Breast epithelium (tissue), 4 donors: ENCODE measurements at regions not wholly inside any gene's neighbourhood (a gene's known extent, or its start where the extent isn't known, plus 50 kb on each side); places are given as distances from the start of the nearest gene placed in this dataset.

Experiments
- DNase-seq, 2 donors: peaks; one replicate each; pipeline ENCODE4 v3.0.0-alpha.2; 2019; ENCODE audit warnings: low spot score in 2 of 2
- H3K27ac ChIP-seq, 2 donors: fragments of 200-600 bp; sonication (generic) in 1 of 2; one replicate each; pipeline ENCODE4 v1.5.1; 2016 to 2019; ENCODE audit warnings: mild to moderate bottlenecking in 1 of 2
- H3K27me3 ChIP-seq, 2 donors: fragments of 200-600 bp; sonication (generic) in 1 of 2; one replicate each; pipeline versions ENCODE4 v1.5.1 to v1.6.0; 2017 to 2019; ENCODE audit warnings: control low read depth in 1 of 2, mild to moderate bottlenecking in 1 of 2
- H3K36me3 ChIP-seq: fragments of 200-600 bp; one replicate; pipeline ENCODE4 v1.5.1; 2019
- H3K4me1 ChIP-seq, 2 donors: fragments of 200-600 bp; sonication (generic); one replicate each; pipeline ENCODE4 v1.5.1; 2016 to 2019; ENCODE audit warnings: control low read depth in 1 of 2
- H3K4me3 ChIP-seq, 3 donors: fragments of 200-600 bp; sonication (generic); 1 replicate in 2 of 3; 2 replicates in 1 of 3; pipeline ENCODE4 v1.5.1; 2016 to 2019; ENCODE audit warnings: mild to moderate bottlenecking in 3 of 3, moderate library complexity in 2 of 3
- H3K9me3 ChIP-seq, 2 donors: fragments of 200-600 bp; sonication (generic) in 1 of 2; one replicate each; pipeline ENCODE4 v1.5.1; 2016 to 2019; ENCODE audit warnings: control low read depth in 1 of 2
- CTCF ChIP-seq, 3 donors: fragments of 450-650 bp; IDR thresholded peaks; one replicate each; pipeline ENCODE4 v1.5.1; 2016 to 2017; ENCODE audit warnings: antibody characterized with exemption in 3 of 3, mild to moderate bottlenecking in 3 of 3, moderate library complexity in 3 of 3
- POLR2A ChIP-seq: fragments of 450-650 bp; IDR thresholded peaks from one replicate; pipeline ENCODE4 v1.6.1; 2016; ENCODE audit warnings: antibody characterized with exemption, mild to moderate bottlenecking, moderate library complexity
- POLR2AphosphoS5 ChIP-seq, 3 donors: sonication (generic); formaldehyde crosslinking; IDR thresholded peaks; one replicate each; pipeline ENCODE4 v1.6.1; 2017; ENCODE audit warnings: antibody characterized with exemption in 3 of 3
- intact Hi-C: fragments of 100-400 bp; cut with DNase I; formaldehyde crosslinking; loops from one replicate; pipeline ENCODE4 v1.15.1; 2023; ENCODE audit warnings: low total_unique reads

- DNase-seq: no peak
- TF ChIP-seq CTCF (IDR thresholded peaks at IDR 0.05): no peak
- no peak for TF ChIP-seq POLR2A
- no peak for TF ChIP-seq POLR2AphosphoS5 (IDR thresholded peaks at IDR 0.05)
- no peaks in the 10 kb centered on the region for H3K9me3 ChIP-seq
- H3K4me3 ChIP-seq: no peak overlapping the region
- H3K4me1 ChIP-seq: no peaks in the 10 kb centered on the region
- intact Hi-C loops: no loop called here
- H3K27me3 ChIP-seq: no peaks in the 10 kb centered on the region
- no peaks in the 10 kb centered on the region for H3K36me3 ChIP-seq
- no peak overlapping the region for H3K27ac ChIP-seq
These were observed 150.5 kb downstream of the PTPN20 start for GRCh38 chr10:47061776-47062175.

GRCh38 chr10:47062441-47063200 is 151.4 kb downstream of the PTPN20 start:
- no peaks in the 10 kb centered on the region for H3K4me1 ChIP-seq
- H3K36me3 ChIP-seq: no peaks in the 10 kb centered on the region
- peak overlapping the region in 1 of 2 donors; percentile 24 for H3K27ac ChIP-seq
- no peaks in the 10 kb centered on the region for H3K9me3 ChIP-seq
- H3K27me3 ChIP-seq: no peaks in the 10 kb centered on the region
- TF ChIP-seq POLR2A (no peak), POLR2AphosphoS5 (IDR thresholded peaks at IDR 0.05) (no peak), CTCF (IDR thresholded peaks at IDR 0.05) (no peak)
- DNase-seq: no peak
- intact Hi-C loops: no loop called here
- H3K4me3 ChIP-seq: no peak overlapping the region

DNA sequence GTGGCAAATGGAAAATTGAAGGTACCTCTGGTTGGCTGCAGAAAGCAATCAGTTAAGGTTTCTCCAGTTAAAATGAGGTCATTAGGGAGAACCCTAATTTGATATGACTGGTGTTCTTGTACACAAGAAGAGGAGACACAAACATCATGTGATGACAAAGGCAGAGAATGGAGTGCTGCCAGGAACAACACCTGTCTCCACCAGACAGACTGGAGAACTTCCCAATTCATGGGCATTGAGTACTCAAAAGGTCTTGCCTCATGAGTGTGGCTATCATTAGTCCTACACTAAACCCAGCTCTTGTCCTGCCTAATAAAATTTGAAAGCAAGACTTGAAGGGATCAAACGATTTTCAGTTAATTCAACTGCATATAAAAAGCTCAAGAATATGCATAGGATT is 152.6 kb downstream of the PTPN20 start:
- no peak for DNase-seq
- TF ChIP-seq POLR2AphosphoS5 (IDR thresholded peaks at IDR 0.05) (no peak), POLR2A (no peak), CTCF (IDR thresholded peaks at IDR 0.05) (no peak)
- no peaks in the 10 kb centered on the region for H3K36me3 ChIP-seq
- H3K27me3 ChIP-seq: no peaks in the 10 kb centered on the region
- no peak overlapping the region for H3K4me3 ChIP-seq
- intact Hi-C loops: no loop called here
- H3K27ac ChIP-seq: no peak overlapping the region
- no peaks in the 10 kb centered on the region for H3K9me3 ChIP-seq
- H3K4me1 ChIP-seq: no peaks in the 10 kb centered on the region

GRCh38 chr10:47065903-47066302 is 154.7 kb downstream of the PTPN20 start:
- DNase-seq: no peak
- TF ChIP-seq CTCF (IDR thresholded peaks at IDR 0.05): no peak
- no peak for TF ChIP-seq POLR2AphosphoS5 (IDR thresholded peaks at IDR 0.05)
- TF ChIP-seq POLR2A: no peak
- Histone ChIP-seq H3K27ac (no peak overlapping the region), H3K27me3 (no peaks in the 10 kb centered on the region), H3K4me1 (no peaks in the 10 kb centered on the region), H3K36me3 (no peaks in the 10 kb centered on the region), H3K4me3 (no peak overlapping the region), H3K9me3 (no peaks in the 10 kb centered on the region)
- intact Hi-C loops: no loop called here

- H3K27me3 ChIP-seq: no peaks in the 10 kb centered on the region
- intact Hi-C loops: no loop called here
- H3K4me3 ChIP-seq: no peak overlapping the region
- no peak for TF ChIP-seq CTCF (IDR thresholded peaks at IDR 0.05)
- TF ChIP-seq POLR2A: no peak
- no peak for TF ChIP-seq POLR2AphosphoS5 (IDR thresholded peaks at IDR 0.05)
- H3K27ac ChIP-seq: no peak overlapping the region
- H3K9me3 ChIP-seq: no peaks in the 10 kb centered on the region
- DNase-seq: no peak
- H3K4me1 ChIP-seq: no peaks in the 10 kb centered on the region
- no peaks in the 10 kb centered on the region for H3K36me3 ChIP-seq
These were observed 157.0 kb downstream of the PTPN20 start for GRCh38 chr10:47067949-47068940.
